Effector memory CD4-positive, alpha-beta T cell (primary cell): ENCODE measurements at regions not wholly inside any gene's neighbourhood (a gene's known extent, or its start where the extent isn't known, plus 50 kb on each side); places are given as distances from the start of the nearest gene placed in this dataset.

Source experiments
- DNase-seq, 3 donors: peaks; one replicate each; pipeline ENCODE4 v3.0.0-alpha.2; 2020
- H3K27ac ChIP-seq: 2 replicates; pipeline ENCODE4 v1.7.0; 2013; ENCODE audit warnings: mild to moderate bottlenecking, low read length, moderate library complexity; ENCODE audit not compliant: insufficient read depth, poor library complexity, severe bottlenecking
- H3K27me3 ChIP-seq: replicated peaks from 2 replicates; pipeline ENCODE4 v1.7.0; 2013; ENCODE audit warnings: mild to moderate bottlenecking, low read length; ENCODE audit not compliant: insufficient read depth, control insufficient read depth, poor library complexity, severe bottlenecking
- H3K36me3 ChIP-seq: 2 replicates; pipeline ENCODE4 v1.7.0; 2013; ENCODE audit warnings: mild to moderate bottlenecking, low read length, moderate library complexity; ENCODE audit not compliant: control insufficient read depth, insufficient read depth
- H3K4me1 ChIP-seq: 2 replicates; pipeline ENCODE4 v1.7.0; 2013; ENCODE audit warnings: low read length, mild to moderate bottlenecking; ENCODE audit not compliant: control insufficient read depth, insufficient read depth, poor library complexity, severe bottlenecking
- H3K4me3 ChIP-seq: 2 replicates; pipeline ENCODE4 v1.7.0; 2013; ENCODE audit warnings: low read length, low read depth, mild to moderate bottlenecking; ENCODE audit not compliant: insufficient read depth, poor library complexity, severe bottlenecking
- H3K9me3 ChIP-seq: 2 replicates; pipeline ENCODE4 v1.7.0; 2013; ENCODE audit warnings: mild to moderate bottlenecking, low read length, moderate library complexity; ENCODE audit not compliant: control insufficient read depth

DNA sequence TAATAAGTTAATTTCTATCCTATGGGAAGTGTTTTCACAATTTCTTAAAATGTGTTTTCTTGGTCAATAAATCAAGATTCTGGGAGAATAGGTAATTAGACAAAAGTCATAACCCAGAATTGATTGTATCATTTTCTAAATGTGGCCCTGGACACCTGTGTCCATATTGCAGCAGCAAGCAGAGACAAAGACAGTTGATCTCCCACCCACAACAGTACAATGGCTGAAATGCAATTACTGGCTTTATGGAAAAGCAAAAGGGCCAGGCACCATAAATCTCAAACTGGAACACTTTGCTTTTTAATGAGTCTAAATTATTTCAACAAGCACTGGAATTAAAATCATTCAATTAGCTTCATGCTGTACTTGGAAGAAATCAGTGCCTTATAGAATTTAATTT lies 157.2 kb downstream of the ESM1 start:
- Histone ChIP-seq H3K27me3 (no peaks in the 10 kb centered on the region), H3K4me1 (no peaks in the 10 kb centered on the region), H3K36me3 (no peaks in the 10 kb centered on the region), H3K4me3 (no peak overlapping the region), H3K9me3 (no peaks in the 10 kb centered on the region), H3K27ac (no peak overlapping the region)
- no peak for DNase-seq

DNA sequence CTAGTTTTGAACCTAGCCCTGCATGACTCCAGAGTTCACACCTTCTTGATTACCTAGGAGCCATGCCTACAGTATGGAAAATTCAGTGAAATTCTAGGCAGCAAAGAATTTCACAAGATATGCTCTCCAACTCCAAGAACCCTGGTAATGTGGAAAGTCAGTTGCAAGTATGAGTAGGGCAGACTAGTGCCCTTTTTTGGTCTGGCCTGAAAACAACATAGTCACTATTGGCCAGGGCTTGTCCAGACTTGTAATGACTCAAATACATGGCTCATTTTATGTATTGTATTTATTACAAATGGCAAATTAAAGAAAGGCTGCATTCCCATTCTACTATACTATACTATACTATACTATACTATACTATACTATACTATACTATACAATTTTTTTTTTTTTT lies 160.4 kb downstream of the ESM1 start:
- no peak for DNase-seq
- no peaks in the 10 kb centered on the region for H3K9me3 ChIP-seq
- H3K4me1 ChIP-seq = no peaks in the 10 kb centered on the region
- no peak overlapping the region for H3K4me3 ChIP-seq
- no peak overlapping the region for H3K27ac ChIP-seq
- H3K27me3 ChIP-seq = no peaks in the 10 kb centered on the region
- H3K36me3 ChIP-seq = no peaks in the 10 kb centered on the region

DNA sequence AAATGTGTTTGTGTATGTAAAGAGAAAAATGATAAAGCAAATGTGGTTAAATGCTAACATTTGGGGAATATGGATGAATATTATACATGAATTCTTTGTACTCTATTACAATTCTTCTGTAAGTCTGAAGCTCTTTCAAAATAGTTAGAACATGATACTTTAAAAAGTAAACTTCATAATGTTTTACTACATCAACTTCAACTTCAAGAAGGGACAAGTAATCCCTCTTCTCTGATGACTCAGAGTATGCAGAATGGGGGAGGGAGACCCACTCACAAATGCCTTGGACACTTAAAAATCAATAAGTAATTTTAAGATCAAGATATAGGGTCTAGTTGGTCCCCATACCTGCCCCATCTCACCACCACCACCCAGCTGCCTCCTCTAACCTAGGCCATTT lies 162.4 kb downstream of the ESM1 start:
- H3K4me1 ChIP-seq = no peaks in the 10 kb centered on the region
- H3K27ac ChIP-seq = no peak overlapping the region
- H3K9me3 ChIP-seq = no peaks in the 10 kb centered on the region
- H3K4me3 ChIP-seq = no peak overlapping the region
- H3K36me3 ChIP-seq = no peaks in the 10 kb centered on the region
- no peak for DNase-seq
- H3K27me3 ChIP-seq = no peaks in the 10 kb centered on the region

DNA sequence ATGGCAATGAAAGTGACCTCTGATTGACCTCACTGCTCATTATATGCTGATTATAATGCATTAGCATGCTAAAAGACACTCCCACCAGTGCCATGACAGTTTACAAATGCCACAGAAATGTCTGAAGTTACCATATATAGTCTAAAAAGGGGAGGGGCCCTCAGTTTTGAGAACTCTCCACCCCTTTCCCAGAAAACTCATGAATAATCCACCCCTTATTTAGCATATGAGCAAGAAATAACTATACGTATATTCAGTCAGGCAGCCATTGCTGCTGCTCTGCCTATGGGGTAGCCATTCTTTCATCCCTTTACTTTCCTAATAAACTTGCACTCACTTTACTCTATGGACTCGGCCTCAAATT lies 163.1 kb downstream of the ESM1 start:
- Histone ChIP-seq H3K4me3 (no peak overlapping the region), H3K9me3 (no peaks in the 10 kb centered on the region), H3K36me3 (no peaks in the 10 kb centered on the region), H3K27ac (no peak overlapping the region), H3K4me1 (no peaks in the 10 kb centered on the region), H3K27me3 (no peaks in the 10 kb centered on the region)
- no peak for DNase-seq

DNA sequence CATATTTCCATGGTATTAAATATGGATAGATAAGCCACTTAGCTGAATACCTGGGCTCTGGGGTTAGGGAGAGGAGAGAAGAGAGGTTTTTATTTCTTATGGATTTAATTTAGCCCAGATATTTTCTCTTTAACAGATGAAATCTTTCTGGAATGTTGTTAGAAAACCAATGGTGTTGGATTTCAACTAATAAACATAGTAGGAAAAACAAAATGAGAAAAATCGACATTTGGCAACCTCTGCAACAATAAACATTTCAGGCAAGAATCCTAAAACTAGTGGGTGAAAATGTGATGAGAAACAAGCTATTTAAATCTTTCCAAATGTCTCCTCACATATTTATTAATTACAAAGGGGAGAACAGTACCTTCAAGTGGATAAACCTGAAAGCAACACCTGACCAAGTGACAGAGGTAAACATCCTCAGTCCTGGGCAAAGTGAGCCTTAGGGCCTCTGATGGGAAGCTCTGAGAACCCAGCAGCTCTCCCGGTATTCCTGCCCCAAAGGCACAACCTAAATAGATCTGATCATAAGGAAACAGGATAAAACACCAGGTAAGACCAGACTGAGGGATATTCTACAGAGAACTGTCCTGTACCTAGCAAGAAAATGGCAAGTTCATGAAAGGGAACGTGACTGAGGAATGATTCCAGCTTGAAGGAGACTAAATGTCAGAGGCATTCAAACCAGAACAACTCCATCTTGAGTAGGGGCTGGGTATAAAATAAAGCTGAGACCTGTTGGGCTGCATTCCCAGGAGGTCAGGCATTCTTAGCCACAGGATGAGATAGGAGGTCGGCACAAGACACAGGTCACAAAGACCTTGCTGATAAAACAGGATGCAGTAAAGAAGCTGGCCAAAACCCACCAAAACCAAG lies 163.7 kb downstream of the ESM1 start:
- Histone ChIP-seq H3K4me1 (no peaks in the 10 kb centered on the region), H3K4me3 (no peak overlapping the region), H3K27me3 (no peaks in the 10 kb centered on the region), H3K27ac (no peak overlapping the region), H3K36me3 (no peaks in the 10 kb centered on the region), H3K9me3 (no peaks in the 10 kb centered on the region)
- DNase-seq = no peak

DNA sequence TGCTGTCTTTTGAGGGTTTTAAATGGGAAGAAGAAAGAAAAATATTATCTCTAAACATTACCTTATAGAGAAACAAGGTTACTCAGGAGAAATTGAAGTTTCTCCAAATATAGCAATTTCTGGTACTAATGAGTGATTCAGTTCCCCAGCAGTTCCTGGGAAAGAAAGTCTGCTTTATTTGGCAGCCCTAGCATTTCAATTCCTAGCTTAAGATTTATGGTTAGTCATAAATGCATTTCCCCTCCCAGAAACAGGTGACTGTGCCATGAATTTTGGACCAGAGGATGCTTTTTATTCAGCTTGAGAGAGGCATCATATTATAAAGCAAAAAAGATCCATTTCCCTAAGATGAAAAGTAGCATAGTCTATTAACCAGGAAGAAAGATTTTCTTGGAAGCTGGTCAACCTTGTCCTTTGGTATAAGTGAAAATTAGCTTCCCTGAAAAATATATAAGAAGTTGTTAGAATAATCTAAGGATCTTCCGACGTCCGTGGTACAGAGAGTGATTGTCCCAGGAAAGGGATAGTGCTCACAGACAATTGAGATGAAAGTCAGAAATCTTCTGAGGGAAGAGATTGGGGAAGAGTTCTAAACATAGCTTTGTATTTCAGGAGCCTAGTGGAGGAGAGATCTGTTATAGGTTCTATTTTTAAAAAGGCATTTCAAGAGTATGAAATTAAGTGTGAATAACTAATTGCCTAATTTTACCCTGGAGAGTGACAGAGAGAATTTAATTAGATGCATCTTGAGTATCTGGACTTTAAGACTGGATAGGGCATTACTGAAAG lies 164.9 kb downstream of the ESM1 start:
- H3K4me3 ChIP-seq = no peak overlapping the region
- no peaks in the 10 kb centered on the region for H3K27me3 ChIP-seq
- H3K9me3 ChIP-seq = no peaks in the 10 kb centered on the region
- DNase-seq = no peak
- no peaks in the 10 kb centered on the region for H3K36me3 ChIP-seq
- H3K4me1 ChIP-seq = no peaks in the 10 kb centered on the region
- H3K27ac ChIP-seq = no peak overlapping the region

DNA sequence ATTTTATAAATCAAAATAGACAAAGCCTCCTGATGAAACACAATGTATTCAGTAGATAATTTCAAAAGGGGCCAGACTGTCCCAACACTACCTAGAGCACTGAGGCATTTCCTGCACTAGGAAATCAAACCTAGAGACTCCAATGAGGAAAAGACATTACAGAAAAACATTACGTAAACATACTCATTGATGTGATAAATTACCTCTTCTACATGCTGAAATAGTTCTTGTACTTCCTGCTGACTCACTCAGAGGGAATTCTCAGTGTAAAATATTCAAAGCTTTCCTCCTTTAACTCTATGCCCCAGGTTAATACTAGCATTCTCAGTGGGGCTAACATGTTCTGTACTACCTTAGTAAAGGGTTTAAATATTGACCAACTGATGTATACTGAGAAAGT lies 178.0 kb downstream of the ESM1 start:
- H3K9me3 ChIP-seq = no peaks in the 10 kb centered on the region
- no peak overlapping the region for H3K4me3 ChIP-seq
- H3K27me3 ChIP-seq = no peaks in the 10 kb centered on the region
- H3K27ac ChIP-seq = no peak overlapping the region
- no peaks in the 10 kb centered on the region for H3K36me3 ChIP-seq
- no peak for DNase-seq
- H3K4me1 ChIP-seq = no peaks in the 10 kb centered on the region

DNA sequence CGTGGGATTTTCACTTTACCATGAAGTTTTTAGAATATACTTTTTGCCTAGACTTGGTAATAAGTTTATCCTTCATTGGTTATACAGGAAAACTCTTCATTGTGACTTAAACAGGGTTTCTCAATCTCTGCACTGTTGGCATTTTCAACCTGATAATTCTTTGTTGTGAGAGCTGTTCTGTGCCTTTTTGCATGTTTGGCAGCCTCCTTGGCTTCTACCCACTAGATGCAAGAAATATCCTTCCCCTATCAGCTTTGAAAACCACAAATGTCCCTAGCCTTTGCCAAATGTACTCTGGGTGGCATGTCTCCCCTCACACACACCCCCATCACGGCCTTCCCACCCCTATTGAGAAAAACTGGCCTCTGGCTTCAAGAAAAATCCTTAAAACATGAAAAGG lies 180.9 kb downstream of the ESM1 start:
- Histone ChIP-seq H3K4me1 (no peaks in the 10 kb centered on the region), H3K4me3 (no peak overlapping the region), H3K36me3 (no peaks in the 10 kb centered on the region), H3K27me3 (no peaks in the 10 kb centered on the region), H3K27ac (no peak overlapping the region), H3K9me3 (no peaks in the 10 kb centered on the region)
- DNase-seq = no peak

DNA sequence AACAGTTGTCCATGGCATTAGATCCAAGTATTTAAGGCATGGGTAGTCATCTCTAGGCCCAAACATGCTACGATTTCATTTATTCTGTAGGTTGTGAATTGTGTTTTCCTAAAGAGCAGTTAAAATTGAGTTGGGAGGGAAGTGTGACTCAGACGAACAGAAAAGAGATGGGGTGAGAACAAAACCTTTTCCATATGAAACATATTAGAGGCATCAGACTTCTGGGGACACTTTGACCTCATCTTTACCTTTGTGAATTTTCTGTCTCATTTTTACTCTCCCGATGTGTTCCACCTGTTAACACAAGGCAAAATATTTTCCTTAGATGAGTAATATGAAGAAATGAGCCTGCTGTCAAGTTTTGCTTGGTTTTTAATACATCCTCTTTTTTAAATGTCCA lies 181.3 kb downstream of the ESM1 start:
- Histone ChIP-seq H3K27ac (no peak overlapping the region), H3K36me3 (no peaks in the 10 kb centered on the region), H3K4me1 (no peaks in the 10 kb centered on the region), H3K27me3 (no peaks in the 10 kb centered on the region), H3K9me3 (no peaks in the 10 kb centered on the region), H3K4me3 (no peak overlapping the region)
- no peak for DNase-seq

DNA sequence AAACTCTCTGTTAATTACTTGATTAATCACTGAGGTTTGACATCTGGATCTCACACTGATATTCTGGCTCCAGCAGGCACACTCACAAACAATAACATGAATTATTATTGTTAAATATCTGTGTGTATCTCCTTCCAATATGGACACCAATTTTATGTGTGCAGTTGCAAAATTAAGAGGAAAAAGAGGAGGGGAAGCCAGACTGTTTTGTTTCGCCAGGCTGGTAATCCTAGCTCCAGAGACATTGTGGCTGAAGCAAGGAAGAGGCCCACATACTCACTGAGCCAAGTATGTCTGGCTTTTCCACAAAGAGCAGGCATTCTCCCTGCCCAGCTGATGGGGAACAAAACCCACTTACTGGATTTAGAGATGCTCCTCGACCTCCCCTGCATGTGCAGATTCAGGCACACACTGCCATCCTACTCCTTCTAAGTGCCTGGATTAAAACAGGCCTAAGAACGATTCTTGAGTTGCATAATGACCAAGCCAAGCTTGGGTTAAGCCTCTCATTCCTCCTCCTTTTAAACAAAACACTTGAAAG lies 181.9 kb downstream of the ESM1 start:
- H3K27me3 ChIP-seq = no peaks in the 10 kb centered on the region
- H3K27ac ChIP-seq = no peak overlapping the region
- no peaks in the 10 kb centered on the region for H3K9me3 ChIP-seq
- no peaks in the 10 kb centered on the region for H3K4me1 ChIP-seq
- no peak for DNase-seq
- no peak overlapping the region for H3K4me3 ChIP-seq
- H3K36me3 ChIP-seq = no peaks in the 10 kb centered on the region
